HK-2 (cell line): ENCODE measurements at regions not wholly inside any gene's neighbourhood (a gene's known extent, or its start where the extent isn't known, plus 50 kb on each side); places are given as distances from the start of the nearest gene placed in this dataset.

ENCODE experiments used
- DNase-seq: peaks from one replicate; pipeline ENCODE4 v3.0.0-alpha.2; 2018; ENCODE audit not compliant: unreplicated experiment

DNA sequence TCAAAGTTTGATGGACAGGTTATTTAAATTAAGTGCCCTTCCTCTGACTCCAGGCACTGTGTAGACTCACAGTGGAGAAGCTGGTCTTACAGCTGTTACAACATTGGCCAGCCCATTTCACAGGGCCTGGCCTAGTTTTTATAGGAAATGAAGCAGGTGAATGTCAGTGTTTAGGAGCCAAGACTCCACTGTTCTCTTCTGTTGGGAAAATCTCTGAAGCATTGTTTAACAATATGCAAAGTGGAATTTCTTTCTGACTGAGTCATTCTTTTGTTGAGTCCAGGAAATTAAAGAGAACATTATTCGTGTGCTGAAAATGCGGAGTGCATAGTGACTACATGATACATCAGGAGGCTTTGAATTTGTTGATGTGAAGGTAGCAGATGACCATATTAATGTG lies 64.7 kb downstream of the ARRDC4 start:
- DNase-seq = no peak

- no peak for DNase-seq
Measured at GRCh38 chr15:98034731-98035130, 74.2 kb downstream of the ARRDC4 start.

DNA sequence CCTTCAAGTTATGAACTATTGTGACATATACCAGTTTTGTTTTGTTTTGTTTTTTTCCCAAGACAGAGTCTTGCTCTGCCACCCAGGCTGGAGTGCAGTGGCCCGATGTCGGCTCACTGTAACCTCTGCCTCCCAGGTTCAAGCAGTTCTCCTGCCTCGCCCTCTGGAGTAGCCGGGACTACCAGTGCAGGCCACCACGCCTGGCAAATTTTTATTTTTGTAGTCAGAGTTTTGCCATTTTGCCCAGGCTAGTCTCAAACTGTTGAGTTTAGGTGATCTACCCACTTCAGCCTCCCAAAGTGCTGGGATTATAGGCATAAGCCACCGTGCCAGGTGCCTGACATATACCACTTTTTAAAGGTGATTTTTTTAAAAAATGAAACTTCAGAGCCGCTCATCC lies 74.6 kb downstream of the ARRDC4 start:
- no peak for DNase-seq

- DNase-seq = no peak
Measured at GRCh38 chr15:98035577-98036010, 75.1 kb downstream of the ARRDC4 start.

DNA sequence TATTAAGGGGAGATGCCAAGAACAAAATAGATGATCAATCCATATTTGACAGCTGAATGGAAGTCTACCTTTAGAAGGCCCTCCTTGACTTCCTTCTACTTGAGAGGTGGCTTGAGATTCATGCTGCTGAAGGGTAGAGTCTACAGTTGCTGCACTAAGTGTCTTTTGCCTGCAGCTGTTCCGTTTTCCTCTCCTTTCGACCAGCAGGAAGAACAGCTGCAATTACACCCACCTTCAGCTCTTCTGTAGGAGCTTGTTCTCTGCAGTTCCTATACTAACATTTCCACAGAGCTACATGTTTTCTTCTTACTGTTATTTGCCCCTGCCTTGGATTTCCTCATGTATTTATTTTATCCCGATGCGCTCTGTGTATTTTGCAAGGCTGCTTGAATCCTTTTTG lies 79.1 kb downstream of the ARRDC4 start:
- no peak for DNase-seq

- no peak for DNase-seq
Measured at GRCh38 chr15:98040146-98040545, 79.6 kb downstream of the ARRDC4 start.

- DNase-seq = no peak
Measured at GRCh38 chr15:98043160-98044014, 82.9 kb downstream of the ARRDC4 start.

GRCh38 chr15:98051734-98052133 lies 91.2 kb downstream of the ARRDC4 start:
- no peak for DNase-seq

DNA sequence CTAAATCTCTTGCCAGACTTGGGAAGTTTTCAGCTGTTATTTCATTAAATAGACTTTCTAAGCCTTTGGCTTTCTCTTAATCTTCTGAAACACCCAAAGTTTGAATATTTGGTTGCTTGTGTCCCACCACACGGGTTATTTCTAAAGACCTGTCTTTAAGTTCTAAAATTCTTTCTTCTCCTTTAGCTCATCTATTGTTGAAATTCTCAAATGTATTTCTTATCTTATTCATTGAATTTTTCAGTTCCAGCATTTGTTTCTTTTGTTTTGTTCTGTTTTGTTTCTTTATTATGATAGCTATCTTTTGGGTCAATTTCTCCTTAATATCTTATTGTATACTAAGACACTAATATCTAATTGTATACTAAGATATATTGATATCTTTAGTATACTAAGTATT lies 97.0 kb downstream of the ARRDC4 start:
- DNase-seq = no peak

- no peak for DNase-seq
Measured at GRCh38 chr15:98062869-98063268, 102.4 kb downstream of the ARRDC4 start.

GRCh38 chr15:98063315-98063714 lies 102.8 kb downstream of the ARRDC4 start:
- DNase-seq = no peak

DNA sequence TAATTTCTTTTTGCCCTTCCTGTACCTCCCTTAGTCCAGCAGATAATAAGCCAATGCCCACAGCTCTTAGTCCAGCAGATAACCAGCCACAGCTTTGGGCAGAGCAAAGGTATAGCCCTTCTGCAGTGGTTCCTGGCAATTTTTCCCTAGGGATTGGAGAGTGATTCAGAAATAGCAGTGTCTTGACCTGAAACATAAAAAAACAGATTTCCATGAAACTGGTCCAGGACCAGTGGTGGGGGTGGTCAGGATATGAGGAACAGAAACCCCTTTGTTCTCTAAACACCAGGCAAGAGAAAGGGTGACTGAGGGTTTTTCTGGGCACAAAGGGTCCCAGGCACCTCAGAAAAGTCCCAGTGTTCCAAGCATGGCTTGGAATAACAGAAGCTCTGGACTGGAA lies 103.4 kb downstream of the ARRDC4 start:
- no peak for DNase-seq

GRCh38 chr15:98067339-98067738 lies 106.8 kb downstream of the ARRDC4 start:
- DNase-seq = no peak

DNA sequence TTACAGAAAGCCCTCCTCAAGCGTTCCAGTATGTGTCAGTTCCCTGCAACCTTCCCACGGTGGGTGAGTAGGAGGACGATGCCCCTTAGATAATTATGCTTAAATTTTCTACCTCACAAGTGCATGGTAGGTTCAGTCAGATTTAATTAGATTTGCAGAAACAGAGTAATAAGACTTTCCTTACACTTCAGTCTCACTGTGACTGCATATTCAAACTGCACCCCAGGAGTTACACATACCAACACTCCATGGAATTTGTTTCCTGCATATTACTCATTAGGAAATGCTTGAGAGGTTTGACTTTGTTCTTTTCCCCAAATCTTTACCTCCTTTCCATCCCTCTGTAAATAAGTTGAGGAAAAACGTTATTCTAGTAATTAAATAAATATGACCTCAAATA lies 108.8 kb downstream of the ARRDC4 start:
- DNase-seq = no peak

DNA sequence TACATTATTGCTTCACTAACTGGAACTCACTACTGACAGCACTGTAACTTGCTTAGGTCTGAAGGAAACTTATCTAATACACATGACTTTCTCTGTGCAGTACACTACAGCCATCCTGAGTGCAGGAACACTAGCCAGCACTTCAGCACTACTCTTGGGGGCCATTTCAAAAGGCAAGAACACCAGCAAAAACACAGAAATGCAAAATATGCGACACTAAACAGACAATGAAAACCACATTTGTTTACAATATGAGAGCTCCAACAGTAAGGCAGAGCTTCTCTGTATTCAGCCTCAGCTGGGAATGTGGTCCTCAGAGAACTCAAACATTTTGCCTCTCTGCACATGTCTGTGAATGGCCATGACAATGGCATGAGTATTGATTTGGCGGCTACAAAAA lies 109.6 kb downstream of the ARRDC4 start:
- DNase-seq = no peak

GRCh38 chr15:98071786-98072185 lies 111.3 kb downstream of the ARRDC4 start:
- no peak for DNase-seq

DNA sequence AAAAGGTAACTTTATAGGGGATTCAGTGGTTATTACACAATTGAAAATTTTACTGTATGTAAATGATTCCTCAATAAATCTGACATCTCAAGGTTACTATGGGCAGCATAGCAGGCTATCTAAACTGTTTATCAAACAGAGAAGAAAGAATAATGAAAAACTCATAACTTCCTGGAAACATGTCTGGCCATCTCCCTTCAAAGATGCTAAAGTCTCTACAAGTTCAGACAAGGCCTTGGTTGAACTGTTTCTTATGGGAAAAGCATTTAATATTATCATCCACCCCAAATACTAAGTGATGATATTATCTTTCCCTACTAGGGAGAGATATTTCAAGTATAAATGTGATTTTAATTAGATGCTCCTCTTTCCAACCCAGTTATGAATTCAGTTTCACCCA lies 114.9 kb downstream of the ARRDC4 start:
- no peak for DNase-seq

DNA sequence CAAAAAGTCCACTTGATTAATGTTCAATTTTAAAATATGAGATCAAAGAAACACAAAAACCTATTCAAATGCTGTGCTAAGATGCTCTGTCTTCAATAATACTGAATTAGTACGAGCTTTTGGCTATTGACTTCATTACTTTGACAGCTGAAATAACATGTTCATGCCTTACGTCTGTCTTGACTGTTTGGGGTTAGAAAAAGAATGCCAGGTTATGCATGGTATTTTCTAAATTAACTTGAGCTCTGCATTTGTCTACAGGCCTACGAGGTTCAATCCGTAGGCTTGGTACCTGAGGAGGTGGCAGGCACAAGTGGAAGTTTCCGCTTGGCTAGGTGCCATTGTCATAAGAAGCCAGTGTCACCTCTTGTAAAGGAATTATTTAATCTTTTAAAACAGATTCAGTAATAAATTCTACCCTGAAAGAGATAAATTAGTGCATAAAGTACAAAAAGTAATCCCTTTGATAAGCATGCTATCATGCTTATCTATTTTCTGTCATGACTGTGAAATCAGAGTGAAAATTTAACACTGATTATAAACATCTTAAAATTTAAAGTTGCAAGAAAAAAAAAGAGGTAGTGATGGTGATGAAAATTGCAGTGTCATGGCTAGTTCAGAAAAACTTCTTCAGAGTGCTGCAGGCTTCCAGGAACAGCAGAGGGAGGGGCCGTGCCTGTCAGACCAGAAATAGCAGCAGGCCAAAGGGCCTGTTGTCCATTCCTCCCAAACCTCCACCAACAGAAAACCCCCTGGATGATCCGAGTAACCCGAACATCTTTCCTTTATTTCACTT lies 115.7 kb downstream of the ARRDC4 start:
- DNase-seq = no peak

DNA sequence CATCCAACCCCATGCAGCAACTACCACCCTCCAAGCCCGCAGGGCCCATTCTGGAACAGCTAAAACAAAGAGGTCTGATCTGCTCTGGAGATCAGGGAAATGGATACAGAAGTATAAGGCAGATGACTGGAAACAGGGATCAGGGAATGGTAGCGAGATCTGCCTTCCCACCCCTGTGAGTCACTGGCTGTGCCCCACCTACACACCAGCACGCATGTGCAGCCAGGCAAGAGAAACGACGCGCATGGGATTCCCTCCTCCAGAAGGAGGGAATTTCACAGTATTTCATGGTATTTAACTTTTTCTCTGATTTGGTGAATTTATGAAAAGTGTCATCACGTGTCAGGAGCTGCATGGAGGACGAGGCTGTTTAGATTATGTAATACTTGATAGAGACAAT lies 116.7 kb downstream of the ARRDC4 start:
- no peak for DNase-seq

DNA sequence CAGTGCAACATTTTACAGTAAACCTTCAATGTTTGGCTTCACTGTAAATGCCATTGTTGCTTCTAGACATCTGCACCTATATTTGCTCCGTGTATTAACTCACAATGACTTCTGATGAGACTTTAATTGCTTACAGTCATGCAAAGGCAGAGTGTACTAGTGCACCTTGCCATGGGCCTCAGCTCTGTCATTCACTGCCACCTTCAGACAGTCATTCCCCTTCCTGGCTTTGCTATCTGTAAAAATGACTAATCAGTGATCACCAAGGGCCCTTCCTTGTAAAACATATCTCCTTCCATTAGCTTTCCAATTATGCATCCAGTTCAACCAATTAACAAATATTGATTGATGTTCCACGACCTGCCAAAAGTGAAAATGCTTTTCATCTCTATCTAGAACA lies 120.3 kb downstream of the ARRDC4 start:
- DNase-seq = no peak

- DNase-seq = no peak
Measured at GRCh38 chr15:98083203-98083910, 122.9 kb downstream of the ARRDC4 start.

- no peak for DNase-seq
Measured at GRCh38 chr15:98085003-98085639, 124.6 kb downstream of the ARRDC4 start.
